ENCODE measurements at regions not wholly inside any gene's neighbourhood (a gene's known extent, or its start where the extent isn't known, plus 50 kb on each side); places are given as distances from the start of the nearest gene placed in this dataset.
A peak's percentile ranks its signal among the peaks of the same experiment; 100 is the strongest.

DNA sequence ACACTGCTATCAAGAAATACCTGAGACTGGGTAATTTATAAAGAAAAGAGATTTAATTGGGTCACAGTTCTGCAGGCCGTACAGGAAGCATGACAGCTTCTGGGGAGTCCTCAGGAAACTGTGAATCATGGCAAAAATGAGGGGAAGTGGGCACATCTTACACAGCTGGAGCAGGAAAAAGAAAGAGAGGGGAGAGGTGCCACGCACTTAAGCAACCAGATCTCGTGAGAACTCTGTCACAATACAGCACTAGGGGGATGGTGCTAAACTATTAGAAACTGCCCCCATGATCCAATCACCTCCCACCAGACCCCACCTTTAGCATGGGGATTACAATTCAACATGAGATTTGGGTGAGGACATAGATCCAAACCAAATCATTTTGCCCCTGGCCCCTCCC is 105.5 kb upstream of the CPLX2 start:
- peak; percentile 1 for DNase-seq (ENCODE audit: low spot score)

DNA sequence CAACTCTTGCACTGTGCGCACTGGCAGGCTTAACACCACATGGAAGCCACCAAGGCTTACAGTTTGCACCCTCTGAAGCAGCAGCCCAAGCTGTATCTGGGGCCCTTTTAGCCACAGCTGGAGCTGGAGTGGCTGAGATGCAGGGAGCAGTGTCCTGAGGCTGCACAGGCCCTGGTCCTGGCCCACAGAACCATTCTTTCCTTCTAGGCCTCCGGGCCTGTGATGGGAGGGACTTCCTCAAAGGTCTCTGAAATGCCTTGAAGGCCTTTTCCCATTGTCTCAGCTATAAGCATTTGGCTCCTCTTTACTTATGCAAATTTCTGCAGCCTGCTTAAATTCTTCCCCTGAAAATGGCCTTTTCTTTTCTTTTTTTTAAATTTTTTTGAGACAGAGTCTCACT is 104.4 kb upstream of the CPLX2 start:
- DNase-seq (ENCODE audit: low spot score), result no peak

DNA sequence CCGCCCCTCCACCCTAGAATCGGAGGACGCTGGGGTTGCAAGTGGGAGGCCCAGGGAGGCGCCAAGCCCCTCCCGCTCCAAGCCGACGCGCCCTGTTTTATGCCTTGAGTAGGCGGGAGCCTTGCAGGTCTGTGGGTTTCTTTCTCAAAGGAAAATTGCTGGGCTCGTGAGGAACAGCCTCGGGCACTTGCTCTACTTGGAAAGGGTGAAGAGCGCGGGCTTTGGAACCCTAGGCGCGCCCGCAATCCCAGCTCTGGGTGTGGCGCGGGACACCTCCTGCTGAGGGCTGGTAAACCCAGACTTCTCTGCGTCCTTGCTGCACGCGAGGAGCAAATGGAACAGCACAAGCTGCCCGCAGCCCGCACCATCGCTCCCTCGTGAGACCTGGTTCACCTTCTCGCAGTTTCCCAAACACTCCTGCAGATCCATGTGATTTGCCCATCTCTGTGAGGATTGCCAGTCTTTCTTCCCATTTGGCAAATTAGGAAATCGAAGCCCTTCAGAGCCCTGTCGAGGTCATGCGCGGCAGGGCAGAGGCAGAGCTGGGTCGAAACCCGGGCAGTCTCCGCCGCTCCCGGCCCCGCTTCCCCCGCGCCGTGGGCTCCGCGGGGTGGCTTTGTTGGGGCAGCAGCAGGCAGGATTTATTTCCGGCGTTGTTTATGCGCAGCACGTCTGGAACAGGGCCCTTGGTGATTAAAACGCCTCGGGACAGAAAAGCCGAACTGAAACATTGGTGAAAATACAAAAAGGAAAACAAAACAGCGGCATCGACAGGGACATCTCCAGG is 98.4 kb upstream of the CPLX2 start:
- no peak for DNase-seq (ENCODE audit: low spot score)

DNA sequence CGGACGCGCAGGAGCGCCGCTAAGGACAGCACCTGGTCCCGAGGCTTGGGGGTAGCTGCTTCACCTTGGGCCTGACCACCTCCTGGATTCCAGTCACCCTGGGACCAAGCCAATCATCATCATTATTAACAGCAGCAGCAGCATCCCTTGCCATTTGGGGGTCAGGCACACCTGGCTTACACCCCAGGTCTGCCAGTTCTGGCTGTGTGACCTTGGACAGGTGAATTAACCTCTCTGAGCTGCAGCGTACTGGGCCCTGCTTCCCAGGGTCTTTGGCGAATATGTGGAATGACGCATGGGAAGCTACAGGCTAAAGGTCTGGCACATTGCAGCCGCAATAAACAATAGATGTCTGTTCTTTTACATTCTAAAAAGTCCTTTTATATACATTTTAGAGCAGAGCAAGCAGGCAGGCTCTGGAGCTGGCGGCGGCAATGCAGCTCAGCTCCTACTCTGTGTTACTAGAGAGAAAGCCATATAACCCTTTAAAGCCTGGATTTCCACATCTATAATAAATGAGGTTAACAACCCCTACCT is 97.8 kb upstream of the CPLX2 start:
- no peak for DNase-seq (ENCODE audit: low spot score)

DNA sequence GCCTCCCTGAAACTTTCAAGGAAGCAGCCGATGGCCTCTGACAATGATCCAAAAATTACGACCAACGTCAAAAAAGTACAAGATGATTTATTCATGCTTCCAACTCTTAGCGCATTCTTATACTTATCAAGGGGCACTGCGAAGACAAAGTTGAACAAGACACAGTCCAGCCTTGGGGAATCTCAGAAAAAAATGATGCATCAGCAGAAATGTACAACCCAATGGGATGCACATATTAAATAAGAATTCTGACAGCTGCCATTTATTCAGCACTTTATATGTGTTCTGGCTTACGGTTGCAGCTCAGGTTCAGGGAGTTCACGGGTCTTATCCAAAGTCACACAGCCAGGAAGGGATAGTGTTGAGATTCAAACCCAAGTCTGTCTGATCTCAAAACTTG is 96.0 kb upstream of the CPLX2 start:
- DNase-seq (ENCODE audit: low spot score), result no peak

DNA sequence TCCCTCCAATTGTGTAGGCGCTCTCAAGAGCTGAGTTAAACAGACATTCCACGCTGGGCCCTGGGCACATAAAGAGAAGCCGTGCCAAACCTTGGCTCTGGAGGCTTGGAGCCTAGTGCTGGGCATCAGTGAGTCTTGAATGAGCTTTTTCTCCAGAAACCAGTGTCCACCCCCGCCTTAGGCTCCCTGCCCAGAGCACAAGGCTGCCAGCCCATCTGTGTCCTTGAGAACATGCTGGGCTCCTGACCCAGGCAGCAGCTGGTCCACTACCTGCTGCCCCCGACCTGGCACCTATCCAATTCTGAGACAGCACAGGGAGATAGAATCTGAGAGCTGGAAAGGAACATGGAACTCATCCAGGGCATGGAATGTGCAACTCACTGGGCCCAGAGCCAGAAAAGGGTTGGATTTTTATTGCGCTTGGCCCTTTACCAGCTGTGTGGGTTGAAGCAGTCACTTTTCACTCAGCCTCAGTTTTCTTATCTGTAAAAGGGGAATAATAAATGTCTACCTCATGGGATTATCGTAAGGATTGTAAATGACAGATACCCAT is 92.4 kb upstream of the CPLX2 start:
- no peak for DNase-seq (ENCODE audit: low spot score)

DNA sequence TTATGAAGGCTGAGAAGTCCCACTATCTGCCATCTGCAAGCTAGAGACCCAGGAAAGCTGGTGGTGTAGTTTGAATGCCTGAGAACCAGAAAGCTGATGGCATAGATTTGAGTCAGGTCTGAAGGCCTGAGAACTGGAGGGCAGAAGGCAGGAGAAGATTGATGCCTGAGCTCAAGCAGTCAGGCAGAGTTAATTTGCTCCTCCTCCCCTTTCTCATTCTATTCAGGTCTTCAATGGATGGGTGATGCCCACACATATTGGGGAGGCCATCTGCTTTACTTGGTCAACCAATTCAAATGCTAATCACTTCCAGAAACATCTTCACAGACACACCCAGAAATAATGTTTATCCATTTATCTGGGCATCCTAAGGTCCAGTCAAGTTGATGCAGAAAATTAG is 87.6 kb upstream of the CPLX2 start:
- DNase-seq (ENCODE audit: low spot score), result no peak

DNA sequence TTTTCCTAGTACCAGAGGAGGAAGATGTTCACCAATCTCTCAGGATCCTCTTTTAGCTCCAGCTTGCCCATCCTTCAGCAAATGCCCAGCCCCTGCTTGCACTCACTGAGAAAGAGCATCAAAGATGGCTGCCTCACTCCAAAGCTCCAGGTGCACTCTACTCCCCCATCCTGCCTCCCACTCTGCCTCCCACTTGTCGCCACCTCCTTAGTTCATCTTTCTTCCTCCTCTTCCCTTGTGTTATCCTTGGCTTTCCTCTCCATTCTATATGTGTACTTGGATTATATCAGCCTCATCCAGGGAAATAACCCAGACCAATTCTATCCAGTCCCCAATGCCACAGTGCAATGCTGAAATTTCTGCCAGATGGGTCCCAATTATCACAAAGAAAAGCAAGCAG is 87.1 kb upstream of the CPLX2 start:
- no peak for DNase-seq (ENCODE audit: low spot score)

DNA sequence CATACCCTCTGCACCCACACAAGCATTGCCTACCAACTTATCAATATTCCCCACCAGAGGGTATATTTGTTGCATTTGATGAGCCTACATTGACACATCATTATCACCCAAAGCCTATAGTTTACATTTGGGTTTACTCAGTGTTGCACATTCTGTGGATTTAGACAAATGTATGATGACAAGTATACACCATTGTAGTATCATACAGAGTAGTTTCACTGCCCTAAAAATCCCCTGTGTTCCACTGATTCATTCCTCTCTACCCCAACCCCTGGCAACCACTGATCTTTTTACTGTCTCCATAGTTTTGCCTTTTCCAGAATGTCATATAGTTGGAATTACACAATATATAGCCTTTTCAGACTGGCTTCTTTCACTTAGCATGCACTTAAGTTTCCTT is 85.7 kb upstream of the CPLX2 start:
- no peak for DNase-seq (ENCODE audit: low spot score)

DNA sequence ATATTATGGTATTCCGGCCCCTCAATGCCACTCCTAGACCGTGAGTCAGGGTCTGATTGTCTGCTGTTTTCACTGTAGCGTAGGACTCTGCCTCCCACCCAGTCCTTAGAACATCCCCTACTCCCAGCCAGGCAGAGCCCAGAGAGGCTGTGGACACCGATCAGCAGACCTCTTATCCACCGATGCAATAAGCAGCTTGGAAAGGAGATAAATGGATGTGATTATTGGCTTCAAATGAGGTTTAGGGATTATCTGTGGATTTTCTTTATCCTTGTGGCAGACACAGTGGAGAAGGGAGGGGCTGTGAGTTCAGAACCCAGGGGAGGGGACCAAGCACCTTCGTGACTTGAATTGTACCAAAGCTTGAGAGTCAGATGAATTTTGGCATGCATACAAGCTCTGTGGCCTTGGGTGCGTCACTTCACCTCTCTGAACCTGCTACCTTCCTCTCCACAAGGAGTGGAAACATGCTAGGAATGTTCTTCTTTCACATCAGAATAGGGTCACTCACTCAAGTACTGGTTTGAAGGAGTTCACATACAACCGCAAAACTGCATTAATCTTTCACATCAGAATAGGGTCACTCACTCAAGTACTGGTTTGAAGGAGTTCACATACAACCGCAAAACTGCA is 83.1 kb upstream of the CPLX2 start:
- DNase-seq (ENCODE audit: low spot score), result no peak

DNA sequence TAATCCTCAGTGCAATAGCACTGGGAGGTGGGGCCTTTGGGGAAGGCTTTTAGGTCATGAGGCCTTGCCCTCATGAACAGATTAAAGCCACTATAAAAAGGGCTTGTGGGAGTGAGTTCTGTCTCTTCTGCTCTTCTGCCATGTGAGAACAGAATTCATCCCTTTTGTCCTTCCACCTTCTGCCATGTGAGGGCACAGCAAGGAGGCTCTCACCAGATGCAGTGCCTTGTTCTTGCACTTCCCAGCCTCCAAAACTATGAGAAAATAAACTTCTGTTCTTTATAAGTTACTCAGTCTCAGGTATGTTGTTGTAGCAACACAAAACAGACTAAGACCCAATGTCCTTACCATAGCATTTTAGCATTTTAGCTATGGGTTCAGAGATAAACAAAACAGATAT is 81.7 kb upstream of the CPLX2 start:
- DNase-seq (ENCODE audit: low spot score), result no peak

DNA sequence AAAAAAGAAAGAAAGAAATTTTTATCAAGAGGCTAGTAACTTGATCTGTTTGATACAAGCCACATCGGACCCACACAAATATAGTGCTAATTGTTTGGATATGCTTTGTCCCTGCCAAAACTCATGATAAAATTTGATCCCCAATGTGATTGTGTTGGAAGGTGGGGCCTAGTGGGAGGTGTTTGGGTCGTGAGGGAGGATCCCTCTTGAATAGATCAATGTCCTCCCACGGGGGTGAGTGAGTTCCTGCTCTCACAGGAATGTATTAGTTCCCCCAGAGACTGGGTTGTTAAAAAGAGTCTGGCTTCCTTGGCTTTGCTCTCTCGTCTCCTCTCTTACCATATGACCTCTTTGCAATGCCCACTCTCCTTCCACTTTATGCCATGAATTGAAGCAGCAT is 80.6 kb upstream of the CPLX2 start:
- DNase-seq (ENCODE audit: low spot score), result no peak

DNA sequence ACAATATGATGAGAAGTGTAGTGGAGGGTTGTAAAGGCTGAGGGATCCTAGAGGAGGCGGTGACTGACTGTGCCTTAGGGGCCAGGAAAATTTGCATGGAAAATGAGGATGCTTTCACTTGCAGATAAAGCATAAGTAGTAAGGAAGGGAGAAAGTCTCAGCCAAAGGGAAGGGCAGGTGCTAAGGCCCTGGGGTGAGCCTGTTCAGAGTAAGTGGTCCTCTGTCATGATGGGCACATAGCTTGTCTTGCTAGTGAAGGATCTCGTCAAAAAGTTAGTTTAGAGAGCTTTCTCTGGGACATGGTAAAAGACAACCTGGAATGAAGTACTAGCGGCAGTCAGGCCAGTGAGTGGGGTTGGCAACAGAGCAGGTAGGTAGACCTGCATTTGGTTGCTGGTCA is 75.4 kb upstream of the CPLX2 start:
- no peak for DNase-seq (ENCODE audit: low spot score)

DNA sequence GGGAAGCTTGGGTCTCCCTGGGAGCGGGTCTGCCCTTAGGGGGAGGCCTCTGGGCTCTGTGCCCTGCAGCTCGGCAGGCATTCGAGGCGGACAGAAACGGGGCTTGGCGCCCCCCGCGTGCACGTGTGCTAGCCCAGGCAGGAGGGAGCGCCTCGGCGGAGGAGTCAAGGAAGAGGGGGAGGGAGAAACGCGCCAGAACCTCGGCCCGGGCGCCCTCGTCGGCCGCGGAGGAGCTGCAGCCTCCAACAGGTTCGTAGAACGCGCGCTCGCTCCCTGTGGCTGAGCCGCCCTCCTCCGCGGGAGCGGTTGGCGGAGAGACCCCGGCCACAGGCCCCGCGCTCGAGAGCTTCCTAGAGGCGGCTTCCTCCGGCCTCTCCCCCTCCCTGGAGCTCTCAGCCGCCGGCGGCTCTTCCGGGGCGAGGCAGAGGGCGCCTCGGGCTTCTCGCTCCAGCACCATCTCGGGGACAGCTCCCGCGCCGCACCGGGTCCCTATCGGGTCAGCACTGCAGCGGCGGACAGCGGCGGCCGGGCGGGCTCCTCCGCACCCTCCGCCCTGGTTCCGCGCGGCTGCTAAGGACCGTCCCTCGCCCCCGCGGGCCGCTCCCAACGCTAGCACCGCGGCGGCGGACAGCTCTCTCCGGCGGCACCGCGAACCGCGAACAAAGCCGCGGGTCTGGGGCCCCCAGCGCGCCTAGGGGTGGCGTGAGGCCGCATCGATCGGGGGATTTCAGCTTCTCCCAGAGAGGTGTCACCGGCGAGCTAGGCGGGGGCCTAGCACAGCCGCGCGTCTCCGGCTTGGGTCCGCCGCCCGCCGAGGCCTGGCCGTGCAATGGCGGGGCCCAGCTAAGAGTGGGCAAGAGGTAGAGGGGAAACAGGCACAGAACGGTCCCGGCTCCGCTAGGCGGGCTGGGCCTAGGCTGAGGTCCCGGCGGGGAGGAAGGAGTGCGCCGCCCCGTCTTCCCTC is 74.6 kb upstream of the CPLX2 start:
- peak; percentile 70 for DNase-seq (ENCODE audit: low spot score)

DNA sequence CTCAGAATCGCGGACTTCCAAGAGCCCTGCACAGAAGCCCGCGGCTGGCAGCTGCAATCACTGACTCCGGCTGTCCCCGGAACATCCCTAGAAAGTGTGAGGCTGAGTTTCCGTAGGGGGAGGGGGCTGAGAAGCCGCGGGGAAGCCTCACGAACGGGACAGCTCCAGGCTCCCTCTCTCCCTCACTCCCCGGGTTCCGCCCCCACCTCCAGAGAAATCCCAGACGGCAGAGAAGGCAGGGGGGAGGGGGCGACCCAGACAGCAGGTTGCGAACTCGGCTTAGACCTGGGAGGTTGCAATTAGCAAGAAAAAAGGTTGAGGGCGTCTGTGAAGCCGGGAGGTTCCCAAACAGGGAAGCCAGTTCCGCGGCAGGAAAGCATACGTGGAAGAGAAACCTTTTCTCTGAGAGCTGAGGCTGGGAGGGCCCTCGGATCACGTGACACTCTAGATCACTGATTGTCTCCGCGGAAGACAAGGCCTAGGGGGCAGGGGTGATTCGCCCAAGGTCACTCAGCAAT is 73.8 kb upstream of the CPLX2 start:
- DNase-seq (ENCODE audit: low spot score), result no peak

DNA sequence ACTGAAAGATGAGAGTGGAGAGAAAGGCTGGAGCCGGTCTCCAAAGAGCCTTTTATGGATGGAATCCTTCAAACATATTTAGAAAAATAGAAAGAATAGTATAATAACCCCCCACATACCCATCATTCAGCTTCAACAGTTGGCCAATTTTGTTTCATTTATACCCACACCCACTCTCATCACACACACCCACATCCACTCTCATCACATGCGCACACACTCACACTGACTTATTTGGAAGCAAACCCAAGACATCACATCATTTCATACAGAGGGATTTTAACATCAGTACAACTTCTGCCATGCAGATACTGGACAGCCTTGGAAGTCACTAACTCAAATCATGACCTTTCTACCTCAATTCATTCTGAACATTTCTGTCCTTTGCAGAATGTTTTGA is 72.8 kb upstream of the CPLX2 start:
- DNase-seq (ENCODE audit: low spot score), result no peak

DNA sequence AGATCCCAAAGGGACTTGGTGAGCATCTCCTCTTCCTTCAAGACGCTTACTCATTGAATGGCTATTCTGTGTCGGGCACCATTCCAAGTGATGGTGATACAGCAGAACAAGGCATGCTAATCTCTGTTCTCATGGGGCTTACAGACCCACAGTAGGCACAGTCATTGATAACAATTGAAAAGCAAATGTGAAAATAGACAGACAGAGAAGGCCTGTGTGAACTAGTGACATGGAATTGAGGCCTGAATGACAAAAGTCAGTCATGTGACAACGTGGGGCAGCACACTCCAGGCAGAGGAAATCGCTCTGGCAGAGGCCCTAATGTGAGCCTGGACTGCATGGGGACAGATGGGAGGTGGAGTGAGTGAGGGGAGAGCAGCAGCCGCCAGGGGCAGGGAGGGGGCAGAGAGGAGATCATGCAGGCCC is 70.7 kb upstream of the CPLX2 start:
- no peak for DNase-seq (ENCODE audit: low spot score)

DNA sequence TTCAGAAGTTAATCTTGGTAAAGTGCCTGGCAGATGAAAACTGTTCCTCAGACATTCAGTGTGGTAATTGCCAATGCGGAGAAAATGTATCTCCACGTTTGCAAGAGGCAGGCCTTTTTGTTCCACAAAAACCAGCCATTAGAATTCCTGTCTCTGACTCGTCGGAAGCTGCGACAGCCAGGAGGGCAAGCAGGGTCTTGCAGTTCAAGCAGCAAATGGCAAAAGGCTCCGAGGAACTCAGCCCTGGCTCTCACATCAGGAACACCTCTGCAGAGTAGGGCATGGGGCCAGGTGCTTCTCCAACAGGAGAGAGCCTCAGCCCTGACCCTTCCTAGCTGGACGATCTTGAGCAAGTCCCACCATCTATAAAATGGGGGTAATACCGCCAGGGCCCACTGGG is 69.0 kb upstream of the CPLX2 start:
- no peak for DNase-seq (ENCODE audit: low spot score)

DNA sequence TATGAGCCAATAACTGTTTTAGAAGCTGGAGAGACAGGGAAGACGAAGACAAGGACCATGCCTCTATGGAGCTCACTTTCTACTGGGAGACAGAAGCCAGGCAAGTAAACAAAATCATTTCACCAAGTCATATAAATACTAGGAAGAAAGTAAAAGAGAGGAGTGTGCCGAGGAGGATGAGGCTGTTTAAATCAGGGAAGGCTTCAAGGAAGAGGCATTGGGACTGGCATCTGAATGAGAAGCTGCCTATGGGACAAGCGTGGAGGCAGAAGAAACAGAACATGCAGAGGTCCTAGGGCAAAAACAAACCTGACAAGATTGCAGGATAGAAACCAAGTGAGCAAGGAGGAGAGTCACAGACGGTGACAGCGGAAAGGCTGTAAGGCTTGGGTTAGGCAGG is 68.1 kb upstream of the CPLX2 start:
- no peak for DNase-seq (ENCODE audit: low spot score)

DNA sequence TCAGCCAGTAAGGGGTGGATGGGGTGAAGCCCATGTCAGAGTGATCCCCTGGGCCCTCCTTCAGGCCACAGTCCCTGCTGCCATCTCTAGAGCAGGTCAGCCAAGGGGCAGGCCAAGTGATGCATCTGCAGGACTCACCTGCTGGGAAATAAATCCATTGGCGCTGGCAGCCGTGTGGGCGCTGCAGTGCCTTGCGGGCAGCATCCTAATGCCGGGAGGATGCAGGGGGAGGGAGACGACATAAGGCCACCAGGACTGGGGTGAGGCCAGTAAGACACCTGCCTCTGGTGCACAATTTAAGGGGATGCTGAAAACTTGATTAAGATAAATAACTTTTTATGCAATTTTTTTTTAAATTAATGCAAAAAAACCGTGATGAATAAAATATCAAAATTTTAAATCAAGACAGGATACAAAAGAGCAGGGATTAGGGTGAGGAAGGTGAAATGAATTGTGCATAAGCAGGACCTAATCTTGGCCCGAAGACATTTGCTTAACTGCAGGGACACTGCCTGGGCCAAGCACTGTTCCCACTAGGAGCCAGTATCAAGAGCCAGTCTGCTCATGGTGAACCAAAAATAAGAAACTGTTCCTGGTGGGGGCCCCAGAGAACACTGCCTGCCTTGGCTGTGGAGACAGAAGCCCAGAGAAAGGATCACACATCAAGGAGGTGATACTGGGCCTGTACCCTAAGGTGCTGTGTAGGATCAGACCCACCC is 67.5 kb upstream of the CPLX2 start:
- DNase-seq (ENCODE audit: low spot score), result no peak

DNA sequence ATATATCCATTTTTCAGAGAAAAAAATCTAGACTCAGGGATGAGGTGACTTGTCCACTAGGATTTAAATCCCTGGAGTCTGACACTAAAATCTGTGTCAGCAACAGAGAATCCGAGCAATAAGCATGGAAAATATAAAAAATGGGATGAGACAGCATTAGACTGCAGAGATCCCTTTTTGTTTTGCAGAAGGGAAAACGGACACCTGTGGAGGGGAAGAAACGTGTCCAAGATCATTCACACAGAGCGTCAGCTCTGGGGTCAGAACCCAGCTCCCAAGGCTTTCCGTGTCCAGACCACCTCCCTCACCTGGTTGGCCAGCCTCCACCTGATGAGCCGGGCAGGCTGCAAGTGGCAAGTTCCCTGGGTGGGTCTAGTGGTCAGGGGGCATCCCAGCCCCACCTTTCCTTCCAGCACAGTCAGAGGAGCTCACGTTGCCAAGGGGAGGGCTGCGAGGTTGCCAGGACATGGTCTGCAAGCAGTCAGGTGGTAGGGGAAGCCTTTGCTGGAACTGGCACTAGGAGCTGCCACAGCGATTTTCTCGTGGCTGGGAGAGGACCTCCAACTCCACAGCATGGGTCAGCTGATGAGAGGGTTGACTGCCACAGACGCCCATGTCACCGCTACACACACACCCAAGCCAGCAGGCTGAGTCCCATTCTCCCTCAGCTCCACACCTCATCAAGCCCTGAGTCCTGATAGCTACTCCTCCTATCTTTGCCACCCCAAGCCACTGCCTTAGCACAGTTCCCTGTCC is 65.9 kb upstream of the CPLX2 start:
- DNase-seq (ENCODE audit: low spot score), result no peak

Data from activated CD4-positive, alpha-beta T cell treated with anti-CD3 and anti-CD28 coated beads, Interleukin-2, Interleukin-4, amounts not matched to agents 100 ng/mL and 50 ng/mL, durations not matched to agents 16 hours and 8 hours (primary cell).